GM23338 (cell line): ENCODE measurements at regions not wholly inside any gene's neighbourhood (a gene's known extent, or its start where the extent isn't known, plus 50 kb on each side); places are given as distances from the start of the nearest gene placed in this dataset.

ENCODE experiments used
- ATAC-seq: fragments of 200-7000 bp; cut with Tn5 transposase; 3 replicates; pipeline ENCODE4 v1.9.1; 2020
- DNase-seq: peaks from one replicate; pipeline ENCODE4 v3.0.0-alpha.2; 2015; ENCODE audit warnings: low spot score
- H2AFZ ChIP-seq: fragments of 200-600 bp; sonication (generic); 2 replicates; pipeline ENCODE4 v1.8.0; 2016; ENCODE audit warnings: antibody characterized with exemption, mild to moderate bottlenecking, moderate library complexity
- H3F3A ChIP-seq: fragments of 200-600 bp; sonication (generic); replicated peaks from 2 replicates; pipeline ENCODE4 v1.8.0; 2017; ENCODE audit warnings: antibody characterized with exemption, mixed run types, low read depth
- H3K27ac ChIP-seq: fragments of 200-600 bp; sonication (generic); 2 replicates; pipeline ENCODE4 v1.6.1; 2016; ENCODE audit warnings: low read depth
- H3K27me3 ChIP-seq: fragments of 200-600 bp; sonication (generic); 2 replicates; pipeline ENCODE4 v1.8.0; 2016; ENCODE audit warnings: mild to moderate bottlenecking, mixed run types, moderate library complexity; ENCODE audit not compliant: insufficient read depth
- H3K36me3 ChIP-seq: fragments of 200-600 bp; sonication (generic); 2 replicates; pipeline ENCODE4 v1.8.0; 2016; ENCODE audit warnings: mild to moderate bottlenecking; ENCODE audit not compliant: insufficient read depth
- H3K4me1 ChIP-seq: fragments of 200-600 bp; sonication (generic); 2 replicates; pipeline ENCODE4 v1.8.0; 2016; ENCODE audit warnings: mild to moderate bottlenecking, moderate library complexity; ENCODE audit not compliant: insufficient read depth
- H3K4me2 ChIP-seq: fragments of 200-600 bp; sonication (generic); 2 replicates; pipeline ENCODE4 v1.7.1; 2017; ENCODE audit warnings: mixed run types
- H3K4me3 ChIP-seq: fragments of 200-600 bp; sonication (generic); 2 replicates; pipeline ENCODE4 v1.6.1; 2016; ENCODE audit warnings: mixed run types
- H3K79me2 ChIP-seq: fragments of 200-600 bp; sonication (generic); replicated peaks from 2 replicates; pipeline ENCODE4 v1.8.0; 2017; ENCODE audit warnings: mild to moderate bottlenecking; ENCODE audit not compliant: insufficient read depth
- H3K9me2 ChIP-seq: fragments of 200-600 bp; sonication (generic); 2 replicates; pipeline ENCODE4 v1.8.0; 2017; ENCODE audit not compliant: insufficient read depth
- H4K20me1 ChIP-seq: fragments of 200-600 bp; sonication (generic); replicated peaks from 2 replicates; pipeline ENCODE4 v1.8.0; 2017; ENCODE audit warnings: mild to moderate bottlenecking; ENCODE audit not compliant: insufficient read depth
- H3K27ac Mint-ChIP-seq: 2 replicates; pipeline ENCODE4 v1.8.0; 2020; ENCODE audit warnings: inconsistent platforms, mild to moderate bottlenecking, moderate library complexity, mixed read lengths
- H3K27me3 Mint-ChIP-seq: 3 replicates; pipeline ENCODE4 v1.8.0; 2022; ENCODE audit warnings: low read depth, mild to moderate bottlenecking, moderate library complexity, mixed read lengths, inconsistent platforms; ENCODE audit not compliant: insufficient read depth, poor library complexity
- H3K36me3 Mint-ChIP-seq: 3 replicates; pipeline ENCODE4 v1.8.0; 2021; ENCODE audit warnings: low read depth, mild to moderate bottlenecking, inconsistent platforms, moderate library complexity, mixed read lengths
- H3K4me1 Mint-ChIP-seq: 3 replicates; pipeline ENCODE4 v1.8.0; 2020; ENCODE audit warnings: mild to moderate bottlenecking, inconsistent platforms, mixed read lengths
- H3K4me3 Mint-ChIP-seq: 3 replicates; pipeline ENCODE4 v1.8.0; 2021; ENCODE audit warnings: moderate library complexity, mild to moderate bottlenecking, inconsistent platforms, mixed read lengths
- H3K9me3 Mint-ChIP-seq: 3 replicates; pipeline ENCODE4 v1.8.0; 2020; ENCODE audit warnings: moderate library complexity, mild to moderate bottlenecking, inconsistent platforms, mixed read lengths
- CREB1 ChIP-seq: fragments of 250-450 bp; sonication (Bioruptor Pico); IDR thresholded peaks from 2 replicates; pipeline ENCODE4 v1.5.0; 2020; ENCODE audit warnings: low read depth, mild to moderate bottlenecking, moderate library complexity
- CTCF ChIP-seq, 2 experiments: fragments of 200-600 bp in 1 of 2; sonication (generic) in 1 of 2; conservative IDR thresholded peaks; 2 replicates each; pipeline versions ENCODE4 v1.5.1 to v1.6.1; 2016 to 2017; ENCODE audit warnings: antibody characterized with exemption in 2 of 2, low read depth in 2 of 2, mild to moderate bottlenecking in 2 of 2, moderate library complexity in 1 of 2
- ETS1 ChIP-seq: IDR thresholded peaks from 2 replicates; pipeline ENCODE4 v1.6.1; 2016; ENCODE audit warnings: antibody characterized with exemption
- EZH2 ChIP-seq: fragments of 200-600 bp; sonication (generic); IDR thresholded peaks from one replicate; pipeline ENCODE4 v1.8.0; 2017; ENCODE audit warnings: antibody characterized with exemption, mild to moderate bottlenecking, low read depth; ENCODE audit not compliant: unreplicated experiment
- EZH2phosphoT487 ChIP-seq: fragments of 200-600 bp; sonication (generic); IDR thresholded peaks from one replicate; pipeline ENCODE4 v1.8.1; 2018; ENCODE audit warnings: antibody characterized with exemption; ENCODE audit not compliant: unreplicated experiment
- JUNB ChIP-seq: IDR thresholded peaks from one replicate; pipeline ENCODE4 v1.6.1; 2016; ENCODE audit warnings: antibody characterized with exemption; ENCODE audit not compliant: unreplicated experiment
- NANOG ChIP-seq: IDR thresholded peaks from 2 replicates; pipeline ENCODE4 v1.6.1; 2016; ENCODE audit warnings: antibody characterized with exemption, borderline replicate concordance
- POLR2AphosphoS5 ChIP-seq: IDR thresholded peaks from 2 replicates; pipeline ENCODE4 v1.6.1; 2016; ENCODE audit warnings: antibody characterized with exemption, low read depth
- REST ChIP-seq: IDR thresholded peaks from one replicate; pipeline ENCODE4 v1.6.1; 2018; ENCODE audit warnings: antibody characterized with exemption; ENCODE audit not compliant: unreplicated experiment
- STAT1 ChIP-seq: IDR thresholded peaks from one replicate; pipeline ENCODE4 v1.6.1; 2016; ENCODE audit warnings: antibody characterized with exemption; ENCODE audit not compliant: unreplicated experiment
- ZNF114 ChIP-seq: fragments of 250-450 bp; sonication (Bioruptor Pico); IDR thresholded peaks from 2 replicates; pipeline ENCODE4 v1.5.0; 2020; ENCODE audit warnings: mild to moderate bottlenecking, moderate library complexity
- ZNF331 ChIP-seq: fragments of 250-450 bp; sonication (Bioruptor Pico); IDR thresholded peaks from 2 replicates; pipeline ENCODE4 v1.5.0; 2020; ENCODE audit warnings: low read depth, mild to moderate bottlenecking, moderate library complexity
- ZNF462 ChIP-seq: fragments of 250-450 bp; sonication (Bioruptor Pico); IDR thresholded peaks from 2 replicates; pipeline ENCODE4 v1.5.0; 2020; ENCODE audit warnings: mild to moderate bottlenecking, moderate library complexity

- H3K36me3 ChIP-seq = no peaks in the 10 kb centered on the region
- H3K27me3 Mint-ChIP-seq = peaks cover 2% of the 10 kb centered on the region
- peaks cover 28% of the 10 kb centered on the region for H3K9me3 Mint-ChIP-seq
- H3K79me2 ChIP-seq = no peaks in the 10 kb centered on the region
- no peaks in the 10 kb centered on the region for H3K4me1 ChIP-seq
- no peak overlapping the region for H2AFZ ChIP-seq
- no peak for DNase-seq
- H3F3A ChIP-seq = no peaks in the 10 kb centered on the region
- TF ChIP-seq ZNF462 (CRISPR knock-in tag) = no peak
- no peak for TF ChIP-seq POLR2AphosphoS5
- no peak for TF ChIP-seq EZH2phosphoT487
- no peak for TF ChIP-seq ZNF331
- TF ChIP-seq CREB1 = no peak
- TF ChIP-seq REST = no peak
- no peak for TF ChIP-seq ETS1
- TF ChIP-seq JUNB = no peak
- TF ChIP-seq EZH2 = no peak
- no peak for TF ChIP-seq CTCF (conservative IDR thresholded peaks at IDR 0.05; ENCODE audit: low read depth in 2 of 2)
- no peak for TF ChIP-seq ZNF114
- TF ChIP-seq STAT1 = no peak
- no peak for TF ChIP-seq NANOG
- H3K9me2 ChIP-seq = 0 out of 2 replicates have a peak, but pooled peaks cover 2% of the 10 kb centered on the region
- H4K20me1 ChIP-seq = no peaks in the 10 kb centered on the region
- H3K4me2 ChIP-seq = no peak overlapping the region
- peaks cover 25% of the 10 kb centered on the region; the same call in 2 of the 3 replicates for H3K36me3 Mint-ChIP-seq
- H3K4me3 Mint-ChIP-seq = no peak overlapping the region
- H3K27me3 ChIP-seq = no peaks in the 10 kb centered on the region
- ATAC-seq = no peak
- H3K4me1 Mint-ChIP-seq = no peaks in the 10 kb centered on the region
- H3K27ac ChIP-seq = no peak overlapping the region
- H3K27ac Mint-ChIP-seq = no peak overlapping the region
- no peak overlapping the region for H3K4me3 ChIP-seq
Observed at GRCh38 chr4:128502818-128503527, 215.4 kb upstream of the PGRMC2 start.
